Erythroblast (primary cell): ENCODE measurements at regions not wholly inside any gene's neighbourhood (a gene's known extent, or its start where the extent isn't known, plus 50 kb on each side); places are given as distances from the start of the nearest gene placed in this dataset.

ENCODE experiments used
- GATA1 ChIP-seq: IDR thresholded peaks from 2 replicates; pipeline ENCODE4 v1.6.1; 2011; ENCODE audit warnings: low read depth, mild to moderate bottlenecking, control low read depth, low read length, moderate library complexity
- POLR2A ChIP-seq: IDR thresholded peaks from 2 replicates; pipeline ENCODE4 v1.6.1; 2011; ENCODE audit warnings: mild to moderate bottlenecking, low read length

DNA sequence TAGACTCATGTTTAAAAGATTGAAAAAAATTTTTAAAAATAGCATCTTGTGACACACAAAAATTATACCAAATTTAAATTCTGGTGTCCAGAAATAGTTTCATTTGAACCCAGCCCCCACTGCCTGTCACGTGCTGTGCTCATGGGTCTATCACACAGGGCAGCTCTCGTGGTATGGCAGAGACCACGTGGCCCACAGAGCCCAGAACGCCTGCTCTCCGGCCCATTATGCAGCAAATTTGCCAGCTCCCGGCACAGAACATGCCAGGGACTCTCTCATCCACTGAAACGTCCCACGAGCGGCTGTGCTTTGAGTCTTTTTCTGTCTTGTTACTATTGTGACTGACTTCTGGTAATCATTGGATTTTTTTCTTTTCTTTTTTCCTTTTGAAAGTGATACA is 224.3 kb downstream of the TTLL2 start:
- no peak for TF ChIP-seq POLR2A
- no peak for TF ChIP-seq GATA1
